KBM-7 (cell line): ENCODE measurements at regions not wholly inside any gene's neighbourhood (a gene's known extent, or its start where the extent isn't known, plus 50 kb on each side); places are given as distances from the start of the nearest gene placed in this dataset.

Experiments used
- DNase-seq: peaks from one replicate; pipeline ENCODE4 v3.0.0-alpha.2; 2015
- in situ Hi-C: fragments of 300-500 bp; cut with MboI; formaldehyde crosslinking; loops from 2 replicates; pipeline ENCODE4 v1.14.3; 2020; ENCODE audit warnings: low sequenced_read_pairs, low pct_unique_long_range_greater_than_20kb, mixed read lengths

GRCh38 chr16:59259950-59260319, 525.8 kb upstream of the GOT2 start:
- peak; percentile 16 for DNase-seq
- in situ Hi-C loops: no loop called here

GRCh38 chr16:59259074-59259949, 525.2 kb upstream of the GOT2 start:
- DNase-seq: peak; percentile 38
- in situ Hi-C loops: no loop called here

- in situ Hi-C loops: no loop called here
- no peak for DNase-seq
These were observed 518.2 kb upstream of the GOT2 start for GRCh38 chr16:59252317-59252716.

GRCh38 chr16:59249011-59249410, 514.9 kb upstream of the GOT2 start:
- no peak for DNase-seq
- in situ Hi-C loops: no loop called here

- no peak for DNase-seq
- in situ Hi-C loops: no loop called here
These were observed 508.4 kb upstream of the GOT2 start for GRCh38 chr16:59242556-59242955.

- in situ Hi-C loops: no loop called here
- no peak for DNase-seq
These were observed 504.1 kb upstream of the GOT2 start for GRCh38 chr16:59238246-59238645.

GRCh38 chr16:59236804-59237458, 502.8 kb upstream of the GOT2 start:
- no peak for DNase-seq

GRCh38 chr16:59224401-59224800, 490.3 kb upstream of the GOT2 start:
- in situ Hi-C loops: no loop called here
- no peak for DNase-seq

More at GRCh38 chr16:59236804-59237458, 502.8 kb upstream of the GOT2 start:
- in situ Hi-C loops: no loop called here

- in situ Hi-C loops: no loop called here
- DNase-seq: no peak
These were observed 485.9 kb upstream of the GOT2 start for GRCh38 chr16:59220011-59220410.

- DNase-seq: no peak
- in situ Hi-C loops: no loop called here
These were observed 482.2 kb upstream of the GOT2 start for GRCh38 chr16:59216291-59216690.

- in situ Hi-C loops: no loop called here
- DNase-seq: no peak
These were observed 480.3 kb upstream of the GOT2 start for GRCh38 chr16:59214455-59214854.

GRCh38 chr16:59213952-59214351, 479.8 kb upstream of the GOT2 start:
- in situ Hi-C loops: no loop called here
- peak; percentile 75 for DNase-seq

- in situ Hi-C loops: no loop called here
These were observed 478.4 kb upstream of the GOT2 start for GRCh38 chr16:59212492-59213024.

GRCh38 chr16:59210955-59211541, 476.9 kb upstream of the GOT2 start:
- in situ Hi-C loops: no loop called here
- no peak for DNase-seq

More at GRCh38 chr16:59212492-59213024, 478.4 kb upstream of the GOT2 start:
- peak; percentile 9 for DNase-seq

GRCh38 chr16:59205403-59205802, 471.3 kb upstream of the GOT2 start:
- no peak for DNase-seq
- in situ Hi-C loops: no loop called here

- in situ Hi-C loops: no loop called here
- no peak for DNase-seq
These were observed 470.5 kb upstream of the GOT2 start for GRCh38 chr16:59204589-59204988.

- in situ Hi-C loops: no loop called here
These were observed 468.2 kb upstream of the GOT2 start for GRCh38 chr16:59202233-59202862.

GRCh38 chr16:59201821-59202220, 467.7 kb upstream of the GOT2 start:
- no peak for DNase-seq
- in situ Hi-C loops: no loop called here

More at GRCh38 chr16:59202233-59202862, 468.2 kb upstream of the GOT2 start:
- DNase-seq: no peak

GRCh38 chr16:59201160-59201559, 467.0 kb upstream of the GOT2 start:
- in situ Hi-C loops: no loop called here
- DNase-seq: no peak
